ENCODE measurements at regions not wholly inside any gene's neighbourhood (a gene's known extent, or its start where the extent isn't known, plus 50 kb on each side); places are given as distances from the start of the nearest gene placed in this dataset.

DNA sequence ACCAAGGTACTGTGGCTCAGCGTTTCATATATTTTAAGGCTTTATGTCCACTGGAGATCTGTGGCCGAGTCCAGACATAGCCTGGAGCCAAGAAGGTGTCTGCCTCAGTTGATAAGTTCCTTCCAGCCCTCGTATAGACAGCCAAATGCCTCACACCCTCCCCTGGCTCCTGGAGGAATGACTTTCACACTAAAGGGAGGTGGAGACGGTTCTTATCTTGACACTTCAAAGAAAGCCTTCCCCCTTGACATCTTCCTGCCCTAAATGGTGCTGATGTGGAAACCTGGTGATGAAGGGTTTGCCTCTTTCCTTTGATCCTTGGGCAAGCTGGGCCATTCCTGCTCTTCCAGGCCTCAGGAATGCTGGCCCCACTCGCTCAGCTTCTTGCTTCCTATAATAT is 474.8 kb upstream of the TBX3 start:
- TF ChIP-seq JUND (IDR thresholded peaks at IDR 0.05; ENCODE audit: low read length) (no peak), POLR2AphosphoS5 (IDR thresholded peaks at IDR 0.05; ENCODE audit: low read depth, low read length) (no peak), CBX5 (IDR thresholded peaks at IDR 0.05; ENCODE audit: low read depth, low read length) (no peak), BRCA1 (IDR thresholded peaks at IDR 0.05; ENCODE audit: low read depth, low read length) (no peak), EGR1 (IDR thresholded peaks at IDR 0.05; ENCODE audit: borderline replicate concordance, low read depth, low read length) (no peak), RNF2 (IDR thresholded peaks at IDR 0.05; ENCODE audit: borderline replicate concordance, low read depth, low read length, missing control alignments, poor library complexity, severe bottlenecking) (no peak), BCL11A (IDR thresholded peaks at IDR 0.05; ENCODE audit: low read depth in 2 of 2, low read length in 2 of 2) (no peak)
- TF ChIP-seq, protein P1, sequence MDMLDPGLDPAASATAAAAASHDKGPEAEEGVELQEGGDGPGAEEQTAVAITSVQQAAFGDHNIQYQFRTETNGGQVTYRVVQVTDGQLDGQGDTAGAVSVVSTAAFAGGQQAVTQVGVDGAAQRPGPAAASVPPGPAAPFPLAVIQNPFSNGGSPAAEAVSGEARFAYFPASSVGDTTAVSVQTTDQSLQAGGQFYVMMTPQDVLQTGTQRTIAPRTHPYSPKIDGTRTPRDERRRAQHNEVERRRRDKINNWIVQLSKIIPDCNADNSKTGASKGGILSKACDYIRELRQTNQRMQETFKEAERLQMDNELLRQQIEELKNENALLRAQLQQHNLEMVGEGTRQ (IDR thresholded peaks at IDR 0.05; ENCODE audit: low read length), result no peak
- TF ChIP-seq, protein P2, sequence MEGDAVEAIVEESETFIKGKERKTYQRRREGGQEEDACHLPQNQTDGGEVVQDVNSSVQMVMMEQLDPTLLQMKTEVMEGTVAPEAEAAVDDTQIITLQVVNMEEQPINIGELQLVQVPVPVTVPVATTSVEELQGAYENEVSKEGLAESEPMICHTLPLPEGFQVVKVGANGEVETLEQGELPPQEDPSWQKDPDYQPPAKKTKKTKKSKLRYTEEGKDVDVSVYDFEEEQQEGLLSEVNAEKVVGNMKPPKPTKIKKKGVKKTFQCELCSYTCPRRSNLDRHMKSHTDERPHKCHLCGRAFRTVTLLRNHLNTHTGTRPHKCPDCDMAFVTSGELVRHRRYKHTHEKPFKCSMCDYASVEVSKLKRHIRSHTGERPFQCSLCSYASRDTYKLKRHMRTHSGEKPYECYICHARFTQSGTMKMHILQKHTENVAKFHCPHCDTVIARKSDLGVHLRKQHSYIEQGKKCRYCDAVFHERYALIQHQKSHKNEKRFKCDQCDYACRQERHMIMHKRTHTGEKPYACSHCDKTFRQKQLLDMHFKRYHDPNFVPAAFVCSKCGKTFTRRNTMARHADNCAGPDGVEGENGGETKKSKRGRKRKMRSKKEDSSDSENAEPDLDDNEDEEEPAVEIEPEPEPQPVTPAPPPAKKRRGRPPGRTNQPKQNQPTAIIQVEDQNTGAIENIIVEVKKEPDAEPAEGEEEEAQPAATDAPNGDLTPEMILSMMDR (IDR thresholded peaks at IDR 0.05; ENCODE audit: control extremely low read depth in 1 of 3, insufficient read depth in 1 of 3, low read depth in 1 of 3, low read length in 3 of 3), result no peak

Measured in H1 (cell line).